ENCODE measurements at regions not wholly inside any gene's neighbourhood (a gene's known extent, or its start where the extent isn't known, plus 50 kb on each side); places are given as distances from the start of the nearest gene placed in this dataset.

- Histone ChIP-seq H3K27me3 (ENCODE audit: insufficient read depth, low read length) (no peaks in the 10 kb centered on the region), H3K9ac (ENCODE audit: extremely low read depth, insufficient read length, low read length) (no peak overlapping the region), H3K4me1 (ENCODE audit: insufficient read depth, low read length) (no peaks in the 10 kb centered on the region), H3K4me2 (ENCODE audit: insufficient read depth, insufficient read length, low read length) (no peak overlapping the region), H3T11ph (ENCODE audit: low read length) (no peak overlapping the region), H3K79me1 (ENCODE audit: insufficient read depth, low read depth, low read length, poor library complexity, severe bottlenecking) (no peaks in the 10 kb centered on the region), H2BK15ac (ENCODE audit: low read depth, low read length) (no peak overlapping the region), H3K56ac (ENCODE audit: insufficient read length, low read depth, low read length) (no peak overlapping the region), H3K23me2 (ENCODE audit: insufficient read length, low read depth, low read length, poor library complexity, severe bottlenecking) (no peaks in the 10 kb centered on the region), H3K14ac (ENCODE audit: insufficient read depth, low read length) (no peak overlapping the region), H2BK12ac (ENCODE audit: insufficient read length, low read depth, low read length) (no peak overlapping the region), H4K20me1 (ENCODE audit: control insufficient read depth, insufficient read depth, insufficient read length) (no peaks in the 10 kb centered on the region), H2AK5ac (ENCODE audit: insufficient read length, low read length) (no peak overlapping the region), H3K27ac (ENCODE audit: insufficient read length, low read depth, low read length) (no peak overlapping the region), H3K4ac (ENCODE audit: low read depth, low read length) (no peak overlapping the region), H3K9me3 (ENCODE audit: control insufficient read depth, low read depth, low read length) (no peaks in the 10 kb centered on the region), H3K79me2 (ENCODE audit: insufficient read depth, low read length) (no peaks in the 10 kb centered on the region), H4K5ac (ENCODE audit: insufficient read length, low read depth, low read length) (no peak overlapping the region), H2BK120ac (ENCODE audit: low read depth, low read length, poor library complexity, severe bottlenecking) (no peak overlapping the region), H2BK20ac (ENCODE audit: low read depth, low read length, poor library complexity, severe bottlenecking) (no peak overlapping the region), H4K8ac (replicated peaks; ENCODE audit: insufficient read length, low read depth, low read length) (no peak overlapping the region), H4K91ac (ENCODE audit: insufficient read length, low read depth, low read length) (no peak overlapping the region), H2AFZ (ENCODE audit: low read length) (no peak overlapping the region), H2BK5ac (ENCODE audit: insufficient read length, low read length) (no peak overlapping the region), H3K18ac (ENCODE audit: insufficient read length, low read depth, low read length) (no peak overlapping the region), H3K23ac (ENCODE audit: insufficient read length, low read depth, low read length) (no peak overlapping the region)
- Mint-ChIP-seq H3K27me3 (ENCODE audit: low read depth) (no peaks in the 10 kb centered on the region), H3K27ac (no peak overlapping the region), H3K4me1 (no peaks in the 10 kb centered on the region), H3K36me3 (ENCODE audit: insufficient read depth in 1 of 3, low read depth in 3 of 3) (no peaks in the 10 kb centered on the region; a peak in 1 of 7 replicates), H3K9me3 (peaks cover 2 to 3% of the 10 kb centered on the region in 2 experiments; a peak in 3 of 5 replicates), H3K4me3 (no peak overlapping the region)
- no peak for DNase-seq
- no peak for TF ChIP-seq CTCF (conservative IDR thresholded peaks at IDR 0.05)
- no CpG with 5 or more reads among the region's 1 CpG for WGBS (ENCODE audit: extremely low coverage, insufficient read length, low lambda C conversion rate)
Observed at GRCh38 chr2:16860627-16861026, 195.0 kb upstream of the CYRIA start.

Measured in H9 (cell line).